Hepatocyte (in vitro differentiated cells): ENCODE measurements at regions not wholly inside any gene's neighbourhood (a gene's known extent, or its start where the extent isn't known, plus 50 kb on each side); places are given as distances from the start of the nearest gene placed in this dataset.

ENCODE experiments used
- CTCF ChIP-seq: fragments of 200-600 bp; sonication (generic); IDR thresholded peaks from 2 replicates; pipeline ENCODE4 v1.5.1; 2016; ENCODE audit warnings: antibody characterized with exemption, mild to moderate bottlenecking; ENCODE audit not compliant: poor library complexity
- EZH2 ChIP-seq: fragments of 200-600 bp; sonication (generic); IDR thresholded peaks from 2 replicates; pipeline ENCODE4 v1.6.1; 2016; ENCODE audit warnings: antibody characterized with exemption, mild to moderate bottlenecking, borderline replicate concordance
- EZH2phosphoT487 ChIP-seq: fragments of 200-600 bp; sonication (generic); IDR thresholded peaks from one replicate; pipeline ENCODE4 v1.6.1; 2018; ENCODE audit warnings: antibody characterized with exemption, mild to moderate bottlenecking, low read depth, moderate library complexity; ENCODE audit not compliant: unreplicated experiment, severe bottlenecking

- TF ChIP-seq CTCF (no peak), EZH2 (no peak), EZH2phosphoT487 (no peak)
Observed at GRCh38 chr20:11364736-11365135, 553.0 kb upstream of the BTBD3 start.
